GM19043 (cell line): ENCODE measurements at regions not wholly inside any gene's neighbourhood (a gene's known extent, or its start where the extent isn't known, plus 50 kb on each side); places are given as distances from the start of the nearest gene placed in this dataset.
"Not testable (repeated sequence)": the region's sequence is repeated elsewhere in the genome, so short reads cannot be mapped to it uniquely, and the experiment has no call there.

Experiments
- ATAC-seq: cut with Tn5 transposase; IDR thresholded peaks from one replicate; pipeline ENCODE4 v1.9.1; 2021; ENCODE audit warnings: low read depth; ENCODE audit not compliant: unreplicated experiment

GRCh38 chr4:126965877-126966276 lies 666.9 kb upstream of the INTU start:
- ATAC-seq: no peak

- ATAC-seq: no peak
These were observed 663.2 kb upstream of the INTU start for GRCh38 chr4:126969360-126970235.

GRCh38 chr4:126973201-126973600 lies 659.6 kb upstream of the INTU start:
- ATAC-seq: no peak

GRCh38 chr4:126976850-126977632 lies 655.7 kb upstream of the INTU start:
- ATAC-seq: no peak

GRCh38 chr4:126986005-126986404 lies 646.8 kb upstream of the INTU start:
- no peak for ATAC-seq

- no peak for ATAC-seq
These were observed 645.9 kb upstream of the INTU start for GRCh38 chr4:126986828-126987227.

GRCh38 chr4:126991965-126992364 lies 640.8 kb upstream of the INTU start:
- ATAC-seq: no peak

- no peak for ATAC-seq
These were observed 639.8 kb upstream of the INTU start for GRCh38 chr4:126992910-126993309.

- ATAC-seq: no peak
These were observed 639.4 kb upstream of the INTU start for GRCh38 chr4:126993351-126993750.

- no peak for ATAC-seq
These were observed 637.5 kb upstream of the INTU start for GRCh38 chr4:126995235-126995634.

GRCh38 chr4:127000110-127000509 lies 632.6 kb upstream of the INTU start:
- no peak for ATAC-seq

GRCh38 chr4:127000846-127001245 lies 631.9 kb upstream of the INTU start:
- ATAC-seq: no peak

- no peak for ATAC-seq
These were observed 630.8 kb upstream of the INTU start for GRCh38 chr4:127001933-127002332.

- ATAC-seq: no peak
These were observed 626.3 kb upstream of the INTU start for GRCh38 chr4:127006446-127006877.

- ATAC-seq: no peak
These were observed 625.5 kb upstream of the INTU start for GRCh38 chr4:127007305-127007704.

- ATAC-seq: no peak
These were observed 620.2 kb upstream of the INTU start for GRCh38 chr4:127012549-127012948.

GRCh38 chr4:127015667-127016117 lies 617.1 kb upstream of the INTU start:
- no peak for ATAC-seq

- no peak for ATAC-seq
These were observed 614.4 kb upstream of the INTU start for GRCh38 chr4:127018381-127018780.

GRCh38 chr4:127020831-127021230 lies 611.9 kb upstream of the INTU start:
- ATAC-seq: not testable (repeated sequence)

GRCh38 chr4:127036296-127036695 lies 596.5 kb upstream of the INTU start:
- no peak for ATAC-seq

GRCh38 chr4:127045861-127046260 lies 586.9 kb upstream of the INTU start:
- no peak for ATAC-seq

- ATAC-seq: no peak
These were observed 584.8 kb upstream of the INTU start for GRCh38 chr4:127047930-127048329.
